KMS-11 (cell line): ENCODE measurements at regions not wholly inside any gene's neighbourhood (a gene's known extent, or its start where the extent isn't known, plus 50 kb on each side); places are given as distances from the start of the nearest gene placed in this dataset.
"Not testable (repeated sequence)": the region's sequence is repeated elsewhere in the genome, so short reads cannot be mapped to it uniquely, and the experiment has no call there.

Experiments
- H2AFZ ChIP-seq: fragments of 200-600 bp; sonication (generic); 2 replicates; pipeline ENCODE4 v1.6.1; 2016; ENCODE audit warnings: antibody characterized with exemption, mixed run types, low read depth
- H3K27ac ChIP-seq: fragments of 200-600 bp; sonication (generic); 2 replicates; pipeline ENCODE4 v1.6.1; 2016; ENCODE audit warnings: mild to moderate bottlenecking, mixed run types
- H3K27me3 ChIP-seq: fragments of 200-600 bp; sonication (generic); 2 replicates; pipeline ENCODE4 v1.6.1; 2017; ENCODE audit warnings: mild to moderate bottlenecking, low read depth, mixed run types, moderate library complexity; ENCODE audit not compliant: insufficient read depth
- H3K36me3 ChIP-seq: fragments of 200-600 bp; sonication (generic); 2 replicates; pipeline ENCODE4 v1.6.1; 2017; ENCODE audit warnings: mild to moderate bottlenecking, mixed run types; ENCODE audit not compliant: insufficient read depth
- H3K4me1 ChIP-seq: fragments of 200-600 bp; sonication (generic); 2 replicates; pipeline ENCODE4 v1.6.1; 2016; ENCODE audit warnings: mild to moderate bottlenecking, low read depth, mixed run types; ENCODE audit not compliant: poor library complexity, severe bottlenecking
- H3K4me2 ChIP-seq: fragments of 200-600 bp; sonication (generic); 2 replicates; pipeline ENCODE4 v1.7.0; 2016; ENCODE audit warnings: mild to moderate bottlenecking, mixed run types
- H3K4me3 ChIP-seq: fragments of 200-600 bp; sonication (generic); IDR thresholded peaks from 2 replicates; pipeline ENCODE4 v1.6.1; 2017; ENCODE audit warnings: low read depth, low read length, mixed read lengths; ENCODE audit not compliant: insufficient read depth
- H3K79me2 ChIP-seq: fragments of 200-600 bp; sonication (generic); 2 replicates; pipeline ENCODE4 v1.6.1; 2016; ENCODE audit warnings: low read depth, mixed run types; ENCODE audit not compliant: insufficient read depth
- H3K9ac ChIP-seq: fragments of 200-600 bp; sonication (generic); 2 replicates; pipeline ENCODE4 v1.6.1; 2016; ENCODE audit warnings: mild to moderate bottlenecking, mixed run types
- H4K20me1 ChIP-seq: fragments of 200-600 bp; sonication (generic); 2 replicates; pipeline ENCODE4 v1.6.1; 2016; ENCODE audit warnings: mild to moderate bottlenecking, mixed run types; ENCODE audit not compliant: insufficient read depth
- TF ChIP-seq, protein P1 (sequence below): fragments of 200-600 bp; sonication (generic); conservative IDR thresholded peaks from 2 replicates; pipeline ENCODE4 v1.6.1; 2017; ENCODE audit warnings: low read depth, mild to moderate bottlenecking, antibody characterized with exemption, low read length, moderate library complexity, mixed read lengths

DNA sequence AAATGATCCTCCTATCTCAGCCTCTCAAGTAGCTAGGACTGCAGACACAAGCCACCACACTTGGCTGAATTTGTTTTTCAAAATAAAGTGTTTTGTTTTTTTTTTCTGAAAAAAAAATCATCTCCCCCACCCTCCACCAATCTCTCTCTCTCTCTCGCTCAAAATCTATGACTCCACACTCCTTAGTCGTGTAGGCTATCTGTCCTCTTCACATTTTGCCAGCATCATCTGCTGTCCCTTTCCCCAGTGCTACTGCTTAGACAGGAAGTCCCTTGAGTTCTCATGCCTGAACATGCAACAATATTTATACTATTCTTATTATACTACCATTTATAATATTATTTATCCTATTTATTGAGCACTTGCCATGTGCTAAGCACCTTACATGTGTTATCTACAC lies 80.7 kb upstream of the TMEM164 start:
- H3K9ac ChIP-seq, result no peak overlapping the region
- no peak overlapping the region for H3K4me2 ChIP-seq
- no peaks in the 10 kb centered on the region for H3K79me2 ChIP-seq
- TF ChIP-seq, protein P1, sequence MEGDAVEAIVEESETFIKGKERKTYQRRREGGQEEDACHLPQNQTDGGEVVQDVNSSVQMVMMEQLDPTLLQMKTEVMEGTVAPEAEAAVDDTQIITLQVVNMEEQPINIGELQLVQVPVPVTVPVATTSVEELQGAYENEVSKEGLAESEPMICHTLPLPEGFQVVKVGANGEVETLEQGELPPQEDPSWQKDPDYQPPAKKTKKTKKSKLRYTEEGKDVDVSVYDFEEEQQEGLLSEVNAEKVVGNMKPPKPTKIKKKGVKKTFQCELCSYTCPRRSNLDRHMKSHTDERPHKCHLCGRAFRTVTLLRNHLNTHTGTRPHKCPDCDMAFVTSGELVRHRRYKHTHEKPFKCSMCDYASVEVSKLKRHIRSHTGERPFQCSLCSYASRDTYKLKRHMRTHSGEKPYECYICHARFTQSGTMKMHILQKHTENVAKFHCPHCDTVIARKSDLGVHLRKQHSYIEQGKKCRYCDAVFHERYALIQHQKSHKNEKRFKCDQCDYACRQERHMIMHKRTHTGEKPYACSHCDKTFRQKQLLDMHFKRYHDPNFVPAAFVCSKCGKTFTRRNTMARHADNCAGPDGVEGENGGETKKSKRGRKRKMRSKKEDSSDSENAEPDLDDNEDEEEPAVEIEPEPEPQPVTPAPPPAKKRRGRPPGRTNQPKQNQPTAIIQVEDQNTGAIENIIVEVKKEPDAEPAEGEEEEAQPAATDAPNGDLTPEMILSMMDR, result no peak
- H3K36me3 ChIP-seq, result no peaks in the 10 kb centered on the region
- no peak overlapping the region for H2AFZ ChIP-seq
- no peaks in the 10 kb centered on the region for H4K20me1 ChIP-seq
- peaks cover 20% of the 10 kb centered on the region for H3K4me1 ChIP-seq
- H3K4me3 ChIP-seq, result no peak overlapping the region
- no peaks in the 10 kb centered on the region for H3K27me3 ChIP-seq
- no peak overlapping the region for H3K27ac ChIP-seq

DNA sequence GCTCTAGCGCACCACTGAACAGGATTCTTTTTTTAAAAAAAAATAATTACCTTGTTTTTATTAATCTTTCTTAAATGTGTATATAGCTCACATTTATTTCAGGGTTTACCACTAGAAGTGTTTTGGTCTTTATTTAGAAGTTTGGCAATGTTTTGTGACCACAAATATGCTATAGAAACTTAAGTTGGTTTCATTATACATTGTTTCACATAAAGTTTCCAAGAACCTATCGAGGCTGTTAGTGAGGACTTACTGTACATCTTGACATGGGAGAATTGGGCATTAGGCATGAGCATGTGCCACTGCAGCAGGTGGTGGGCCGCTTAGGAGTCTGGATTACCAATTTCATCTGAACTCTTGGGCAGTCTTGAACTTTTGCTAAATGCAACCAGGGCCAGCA lies 77.9 kb upstream of the TMEM164 start:
- H4K20me1 ChIP-seq, H3K9ac ChIP-seq, H3K79me2 ChIP-seq, H2AFZ ChIP-seq, H3K27ac ChIP-seq, H3K4me3 ChIP-seq, H3K36me3 ChIP-seq, H3K27me3 ChIP-seq: not testable (repeated sequence)
- H3K4me1 ChIP-seq, result peaks cover 20% of the 10 kb centered on the region
- H3K4me2 ChIP-seq, result peak overlapping the region; percentile 59

DNA sequence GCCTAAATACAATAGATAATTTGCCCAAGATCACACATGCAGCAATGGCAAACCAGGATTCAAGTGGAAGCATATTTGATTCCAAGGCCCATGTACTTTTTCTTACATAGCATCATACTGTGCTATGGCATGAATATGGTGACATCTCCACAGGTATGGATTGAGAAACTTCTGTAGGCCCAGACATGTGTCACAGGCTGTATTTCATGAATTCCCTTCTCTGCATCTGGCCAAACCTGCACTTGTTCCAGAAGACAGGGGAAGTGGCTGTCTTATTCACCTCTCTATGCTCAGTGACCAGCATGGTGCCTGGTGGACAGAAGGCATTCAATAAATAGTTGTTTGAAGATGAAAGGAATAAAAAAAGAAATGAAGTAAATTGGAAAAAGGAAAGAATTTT lies 77.3 kb upstream of the TMEM164 start:
- Histone ChIP-seq H3K9ac (no peak overlapping the region), H3K36me3 (no peaks in the 10 kb centered on the region), H2AFZ (no peak overlapping the region), H3K4me3 (no peak overlapping the region), H3K4me2 (peak overlapping the region; percentile 59; the same call in 1 of the 2 replicates), H4K20me1 (no peaks in the 10 kb centered on the region), H3K79me2 (no peaks in the 10 kb centered on the region), H3K27ac (no peak overlapping the region), H3K4me1 (peaks cover 20% of the 10 kb centered on the region), H3K27me3 (no peaks in the 10 kb centered on the region)
- TF ChIP-seq, protein P1, result no peak

- TF ChIP-seq, protein P1, result no peak
- no peaks in the 10 kb centered on the region for H3K36me3 ChIP-seq
- H4K20me1 ChIP-seq, result no peaks in the 10 kb centered on the region
- H2AFZ ChIP-seq, result no peak overlapping the region
- H3K27me3 ChIP-seq, result no peaks in the 10 kb centered on the region
- peaks cover 20% of the 10 kb centered on the region for H3K4me1 ChIP-seq
- no peaks in the 10 kb centered on the region for H3K79me2 ChIP-seq
- H3K4me3 ChIP-seq, result no peak overlapping the region
- no peak overlapping the region for H3K27ac ChIP-seq
- H3K4me2 ChIP-seq, result no peak overlapping the region
- H3K9ac ChIP-seq, result no peak overlapping the region
Observed at GRCh38 chrX:109926118-109926517, 76.8 kb upstream of the TMEM164 start.

DNA sequence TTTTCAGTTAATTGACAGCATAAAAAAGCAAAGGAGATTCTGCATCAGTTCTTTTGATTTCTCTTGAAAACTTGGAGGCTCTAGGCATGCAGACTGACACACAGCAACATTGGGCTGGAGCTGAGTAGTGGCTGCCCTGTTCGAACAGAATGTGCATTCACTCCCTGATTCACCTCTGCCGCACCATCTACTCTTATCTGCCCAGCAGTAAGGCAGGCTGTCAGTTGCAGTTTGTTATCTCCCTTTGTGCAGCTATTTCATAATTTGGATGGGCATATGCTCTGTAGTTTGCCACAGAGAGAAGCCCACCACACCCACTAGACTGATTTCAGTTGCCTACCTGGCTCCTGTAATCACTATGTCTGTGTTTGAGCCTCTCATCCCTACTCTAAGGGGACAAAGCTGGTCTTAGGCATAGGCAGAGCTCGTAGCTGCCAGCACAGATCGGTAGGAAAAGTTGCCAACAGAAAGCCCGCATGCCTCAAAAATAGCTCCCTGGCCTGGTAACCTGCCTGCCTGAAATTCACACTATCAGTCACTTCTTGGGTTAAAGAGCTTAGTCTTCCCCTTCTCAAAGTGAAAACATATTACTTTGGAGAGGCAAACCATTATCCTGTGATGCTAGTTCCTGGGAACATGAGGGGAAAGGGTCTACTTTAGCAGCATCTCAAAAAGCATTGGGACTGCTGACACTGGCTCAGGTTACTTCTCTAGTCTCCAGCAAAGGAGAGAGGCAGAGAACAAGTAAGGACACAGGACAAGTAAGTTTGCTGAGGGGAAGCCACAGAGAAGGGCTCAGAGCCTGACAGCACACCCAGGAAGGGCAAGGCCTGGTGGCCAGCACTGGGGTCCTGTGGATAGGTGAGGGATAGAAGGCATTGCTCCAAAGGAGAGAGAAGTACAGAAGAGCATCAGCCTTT lies 75.9 kb upstream of the TMEM164 start:
- no peak overlapping the region for H3K4me3 ChIP-seq
- TF ChIP-seq, protein P1, result no peak
- no peak overlapping the region for H3K9ac ChIP-seq
- no peak overlapping the region for H3K27ac ChIP-seq
- H3K79me2 ChIP-seq, result no peaks in the 10 kb centered on the region
- H3K4me2 ChIP-seq, result no peak overlapping the region
- no peak overlapping the region for H2AFZ ChIP-seq
- H3K4me1 ChIP-seq, result peaks cover 20% of the 10 kb centered on the region
- H3K36me3 ChIP-seq, result no peaks in the 10 kb centered on the region
- no peaks in the 10 kb centered on the region for H3K27me3 ChIP-seq
- no peaks in the 10 kb centered on the region for H4K20me1 ChIP-seq
